NCI-H2081 treated with DMSO at 0.1 percent for 48 hours (cell line): ENCODE measurements at regions not wholly inside any gene's neighbourhood (a gene's known extent, or its start where the extent isn't known, plus 50 kb on each side); places are given as distances from the start of the nearest gene placed in this dataset.
"Not testable (repeated sequence)": the region's sequence is repeated elsewhere in the genome, so short reads cannot be mapped to it uniquely, and the experiment has no call there.

ENCODE experiments used
- DNase-seq: peaks from one replicate; lab custom pipeline; 2025; lab: John Stamatoyannopoulos, UW

DNA sequence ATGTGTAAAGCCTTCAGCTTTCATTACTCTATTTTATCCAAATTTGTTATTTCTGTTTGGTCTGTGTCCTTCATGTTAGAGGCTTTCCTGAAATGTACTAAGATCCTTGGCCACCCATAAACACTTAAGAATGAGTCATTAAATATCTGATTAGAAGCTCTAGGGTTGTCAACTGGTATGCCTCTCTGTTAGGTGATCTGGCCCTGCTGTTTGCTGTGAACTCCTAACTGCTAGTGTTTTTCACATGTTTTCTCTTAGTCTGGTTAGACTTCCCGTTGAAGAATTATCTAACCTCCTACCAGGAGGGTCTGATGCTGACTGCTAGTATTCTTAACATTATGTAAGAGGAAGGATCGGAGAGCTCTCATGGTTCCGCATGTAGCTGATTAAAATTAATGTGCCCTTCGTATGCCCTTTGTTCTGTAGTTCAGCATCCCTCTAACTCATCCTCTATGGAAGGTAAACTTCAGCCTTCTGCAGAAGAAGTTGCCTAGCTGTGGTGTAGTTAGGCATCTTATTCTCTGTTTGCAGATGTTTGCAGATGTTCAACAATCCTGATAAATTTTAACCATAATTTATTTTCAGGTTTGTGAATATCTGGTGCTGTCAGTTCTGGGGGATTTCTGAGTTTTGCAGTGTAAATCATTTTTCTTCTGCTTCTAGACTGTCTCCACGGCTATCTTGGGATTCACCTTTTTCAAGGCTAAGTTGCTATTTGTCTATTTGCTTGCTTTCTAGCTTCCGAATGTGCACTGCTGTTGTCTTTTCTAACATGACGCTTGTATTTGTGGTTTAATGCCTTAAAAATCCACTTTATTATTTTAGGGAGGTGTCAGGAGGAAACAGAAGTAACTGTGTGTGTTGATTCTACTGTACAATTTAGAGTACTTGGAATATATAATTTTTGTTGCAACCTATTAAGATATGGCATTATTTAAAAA is 207.2 kb upstream of the SPRY2 start:
- no peak for DNase-seq

DNA sequence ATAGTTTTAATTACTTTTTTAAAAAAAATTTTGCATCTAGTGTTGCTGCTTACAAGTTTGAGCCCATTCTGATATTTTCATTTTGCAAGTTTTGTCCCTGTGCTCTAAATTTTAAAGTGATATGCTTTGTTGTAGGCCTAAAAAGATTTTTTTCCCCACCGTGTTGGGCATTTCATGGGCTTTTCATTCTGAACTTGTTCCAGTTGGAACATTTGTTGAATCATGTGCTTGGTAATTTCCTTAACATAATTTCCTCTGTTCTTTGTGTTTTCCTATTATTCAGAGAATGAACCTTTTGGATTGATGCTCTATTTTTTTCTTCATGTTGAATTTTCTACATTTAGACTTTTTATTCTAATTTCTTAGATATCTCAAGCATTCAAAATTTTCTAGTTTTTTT is 206.4 kb upstream of the SPRY2 start:
- DNase-seq, result no peak

DNA sequence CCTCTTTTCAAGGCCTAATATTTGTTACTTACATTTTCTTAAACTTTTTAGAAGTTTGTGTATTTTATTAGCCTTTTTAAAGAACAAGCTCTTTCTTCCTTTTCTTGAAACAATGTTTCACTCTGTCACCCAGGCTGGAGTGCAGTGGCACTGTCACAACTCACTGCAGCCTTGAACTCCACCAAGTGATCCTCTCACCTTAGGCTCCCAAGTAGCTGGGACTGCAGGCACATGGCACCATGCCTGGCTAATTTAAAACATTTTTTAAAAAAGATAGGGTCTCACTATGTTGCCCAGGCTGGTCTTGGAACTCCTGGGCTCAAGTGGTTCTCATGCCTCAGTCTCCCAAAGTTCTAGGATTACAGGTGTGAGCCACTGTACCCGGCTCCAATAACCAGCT is 192.2 kb upstream of the SPRY2 start:
- no peak for DNase-seq

DNA sequence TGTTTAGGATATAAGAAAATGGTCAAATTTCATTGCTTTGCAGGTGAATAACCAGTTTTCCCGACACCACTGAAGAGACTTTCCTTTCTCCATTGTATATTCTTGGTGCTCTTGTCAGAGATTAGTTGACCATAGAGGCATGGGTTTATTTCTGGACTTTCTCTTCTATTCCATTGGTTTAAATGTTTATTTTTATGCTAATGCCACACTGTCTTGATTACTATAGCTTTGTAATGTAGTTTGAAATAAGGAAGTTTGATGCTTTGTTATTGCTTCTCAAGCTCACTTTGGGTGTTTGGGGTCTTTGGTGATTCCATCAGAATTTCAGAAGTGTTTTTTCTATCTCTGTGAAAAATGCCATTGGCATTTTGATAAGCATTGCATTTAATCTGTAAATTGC is 190.0 kb upstream of the SPRY2 start:
- DNase-seq, result no peak

DNA sequence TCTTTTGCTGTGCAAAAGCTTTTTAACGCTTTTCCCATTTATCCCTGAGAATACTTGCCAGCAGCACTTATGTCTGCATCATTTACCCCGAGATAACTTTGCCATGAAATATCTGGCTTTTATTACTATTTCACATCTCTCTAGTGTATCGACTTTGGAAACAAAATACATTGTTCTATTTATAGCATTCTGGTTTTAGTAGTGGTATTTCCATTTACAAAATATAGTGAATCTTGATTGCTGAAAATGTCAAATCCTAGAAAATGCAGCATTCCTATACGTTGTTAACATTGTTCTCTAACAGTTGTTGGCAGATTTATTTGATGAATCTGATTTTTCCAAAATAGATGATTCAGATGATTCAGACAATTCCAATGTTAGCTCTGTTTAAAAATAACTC is 189.3 kb upstream of the SPRY2 start:
- no peak for DNase-seq

DNA sequence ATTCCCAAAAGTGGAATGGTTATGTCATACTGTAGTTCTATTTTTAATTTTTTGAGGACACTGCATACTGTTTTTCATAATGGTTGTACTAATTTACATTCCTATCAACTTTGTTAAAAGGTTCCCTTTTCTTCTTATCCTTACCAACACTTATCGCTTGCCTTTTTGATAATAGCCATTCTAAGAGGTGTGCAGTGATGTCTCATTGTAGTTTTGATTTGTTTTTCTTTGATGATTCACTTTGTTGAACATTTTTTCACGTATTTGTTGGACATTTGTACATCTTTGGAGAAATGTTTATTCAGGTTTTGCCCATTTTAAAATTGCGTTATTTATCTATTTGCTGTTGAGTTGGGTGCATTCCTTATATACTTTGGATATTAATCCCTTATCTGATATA is 188.8 kb upstream of the SPRY2 start:
- DNase-seq, result no peak

DNA sequence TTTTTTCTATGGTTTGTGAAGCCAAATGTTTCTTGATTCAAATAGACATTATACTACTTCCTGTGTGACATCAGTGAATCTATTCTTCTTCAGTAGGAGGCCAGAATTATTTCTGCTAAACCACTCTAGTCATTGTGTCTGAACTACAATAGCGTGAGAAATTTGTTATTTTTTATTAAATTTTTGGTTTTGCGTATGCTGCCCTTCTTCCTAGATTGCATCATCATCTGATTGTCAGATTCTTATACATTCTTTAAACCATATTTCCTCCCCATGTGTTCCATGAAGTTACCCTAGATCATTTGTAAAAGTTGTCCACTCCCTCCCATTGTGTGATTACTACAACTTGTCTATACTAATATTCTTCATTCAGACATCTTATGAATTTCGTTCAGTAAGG is 187.8 kb upstream of the SPRY2 start:
- no peak for DNase-seq

DNA sequence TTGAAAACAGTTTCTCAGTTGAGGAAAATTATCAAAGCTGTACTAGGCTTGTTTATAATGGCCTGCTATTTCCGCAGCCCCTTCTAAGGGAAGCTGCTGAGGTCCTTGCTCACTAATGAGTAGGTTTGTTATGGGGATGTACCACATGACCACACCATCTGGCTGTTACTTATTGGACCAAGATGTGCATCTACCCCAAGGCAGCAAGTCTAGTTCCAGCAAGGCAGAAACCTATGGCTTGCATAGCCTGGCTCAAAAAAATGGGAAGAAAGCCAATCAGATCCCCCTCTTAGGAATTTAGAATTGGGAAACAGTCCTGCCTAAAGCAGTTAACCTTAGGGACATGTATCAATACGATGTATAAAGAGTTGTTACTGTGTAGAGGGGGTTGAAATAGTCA is 186.5 kb upstream of the SPRY2 start:
- no peak for DNase-seq

DNA sequence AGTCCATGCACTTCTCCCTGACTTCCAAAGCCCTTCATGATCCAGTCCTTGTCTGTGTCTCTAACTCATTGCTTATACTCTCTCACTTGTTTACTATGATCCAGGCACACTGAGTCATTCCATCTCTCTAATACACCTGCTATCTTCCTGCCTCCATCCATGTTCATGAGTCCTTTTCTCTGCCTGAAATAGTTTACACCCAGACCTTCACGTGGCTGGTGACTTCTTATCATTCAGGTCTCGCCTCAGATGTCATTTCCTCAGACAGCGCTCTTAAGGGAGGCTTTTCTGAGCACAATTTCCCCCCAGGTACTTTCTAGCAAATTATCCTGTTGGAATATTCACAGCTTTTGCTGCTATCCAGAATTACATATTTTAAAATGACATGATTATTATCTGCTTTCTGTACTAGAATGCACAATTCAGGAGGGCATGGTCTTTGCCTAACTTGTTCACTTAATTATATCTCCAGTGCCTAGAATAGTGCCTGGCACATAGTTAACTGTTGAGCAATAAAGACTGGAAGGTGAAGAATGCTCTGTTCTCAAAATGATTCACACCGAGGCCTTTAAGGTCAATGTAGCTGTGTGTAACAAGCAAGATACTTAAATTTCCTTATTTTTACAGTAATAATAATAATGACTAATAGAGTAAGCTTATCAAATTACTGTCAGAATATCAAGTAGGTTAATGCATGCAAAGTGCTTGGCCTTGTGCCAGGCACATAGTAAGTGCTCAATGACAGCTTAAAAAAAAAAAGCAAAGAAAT is 183.7 kb upstream of the SPRY2 start:
- no peak for DNase-seq

DNA sequence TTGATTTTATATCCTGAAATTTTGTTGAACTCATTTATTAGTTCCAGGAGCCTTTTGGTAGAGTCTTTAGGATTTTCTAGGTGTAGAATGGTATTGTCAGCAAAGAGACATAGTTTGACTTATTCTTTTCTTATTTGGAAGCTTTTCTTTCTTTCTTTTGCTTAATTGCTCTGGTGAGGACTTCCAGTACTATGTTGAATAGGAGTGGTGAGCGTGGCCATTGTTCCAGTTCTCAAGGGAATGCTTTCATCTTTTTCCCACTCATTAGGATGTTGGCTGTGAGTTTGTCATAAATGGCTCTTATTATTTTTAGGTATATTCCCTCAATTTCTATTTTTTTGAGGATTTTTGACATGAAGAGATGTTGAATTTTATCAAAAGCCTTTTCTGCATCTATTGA is 182.2 kb upstream of the SPRY2 start:
- DNase-seq, result no peak

DNA sequence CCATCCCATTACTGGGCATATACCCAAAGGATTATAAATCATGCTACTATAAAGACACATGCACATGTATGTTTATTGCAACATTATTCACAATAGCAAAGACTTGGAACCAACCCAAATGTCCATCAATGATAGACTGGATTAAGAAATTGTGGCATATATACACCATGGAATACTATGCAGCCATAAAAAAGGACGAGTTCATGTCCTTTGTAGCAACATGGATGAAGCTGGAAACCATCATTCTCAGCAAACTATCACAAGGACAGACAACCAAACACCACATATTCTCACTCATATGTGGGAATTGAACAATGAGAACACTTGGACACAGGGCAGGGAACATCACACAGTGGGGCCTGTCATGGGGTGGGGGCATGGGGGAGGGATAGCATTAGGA is 181.5 kb upstream of the SPRY2 start:
- not testable (repeated sequence) for DNase-seq

DNA sequence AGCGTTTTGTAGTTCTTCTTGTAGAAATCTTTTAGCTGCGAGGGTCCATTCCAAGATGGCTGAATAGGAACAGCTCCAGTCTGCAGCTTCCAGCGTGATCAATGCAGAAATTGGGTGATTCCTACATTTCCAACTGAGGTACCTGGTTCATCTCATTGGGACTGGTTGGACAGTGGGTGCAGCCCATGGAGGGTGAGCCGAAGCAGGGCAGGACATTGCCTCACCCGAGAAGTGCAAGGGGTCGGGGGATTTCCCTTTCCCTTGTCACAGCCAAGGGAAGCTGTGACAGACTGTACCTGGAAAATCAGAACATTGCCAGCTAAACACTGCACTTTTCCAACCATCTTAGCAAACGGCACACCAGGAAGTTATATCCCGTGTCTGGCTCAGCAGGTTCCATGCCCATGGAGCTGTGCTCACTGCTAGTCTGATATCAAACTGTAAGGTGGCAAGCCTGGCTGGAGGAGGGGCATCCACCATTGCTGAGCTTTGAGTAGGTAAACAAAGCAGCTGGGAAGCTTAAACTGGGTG is 176.0 kb upstream of the SPRY2 start:
- no peak for DNase-seq

DNA sequence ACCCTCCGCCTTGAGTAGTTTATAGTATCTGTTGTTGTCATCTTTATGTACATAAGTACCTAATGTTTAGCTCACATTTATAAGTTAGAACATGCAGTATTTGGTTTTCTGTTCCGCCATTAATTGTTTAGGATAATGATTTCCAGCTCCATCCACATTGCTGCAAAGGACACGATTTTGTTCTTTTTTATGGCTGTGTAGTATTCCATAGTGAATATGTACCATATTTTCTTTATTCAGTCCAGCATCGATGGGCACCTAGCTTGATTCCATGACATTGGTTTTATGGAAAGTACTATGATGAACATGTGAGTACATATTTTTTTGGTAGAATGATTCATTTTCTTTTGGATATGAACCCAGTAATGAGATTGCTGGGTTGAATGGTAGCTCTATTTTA is 174.4 kb upstream of the SPRY2 start:
- no peak for DNase-seq

DNA sequence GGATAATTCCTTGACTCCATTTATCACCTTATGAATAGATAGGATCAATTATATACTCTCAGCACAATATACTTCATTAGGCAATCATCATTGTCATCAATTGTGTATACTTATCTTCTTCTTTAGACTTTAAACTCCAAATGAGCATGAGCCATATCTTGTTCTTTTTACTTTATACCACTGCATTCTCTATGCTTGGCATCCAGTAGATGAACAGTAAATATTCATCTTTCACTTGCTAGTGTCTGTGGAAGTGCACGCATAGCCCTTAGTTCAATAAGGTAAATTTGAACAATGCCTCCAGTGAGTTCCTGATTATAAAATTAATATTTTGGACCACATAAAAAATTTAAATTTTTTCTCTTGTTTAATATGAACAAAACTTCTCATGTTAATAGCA is 172.3 kb upstream of the SPRY2 start:
- DNase-seq, result no peak

DNA sequence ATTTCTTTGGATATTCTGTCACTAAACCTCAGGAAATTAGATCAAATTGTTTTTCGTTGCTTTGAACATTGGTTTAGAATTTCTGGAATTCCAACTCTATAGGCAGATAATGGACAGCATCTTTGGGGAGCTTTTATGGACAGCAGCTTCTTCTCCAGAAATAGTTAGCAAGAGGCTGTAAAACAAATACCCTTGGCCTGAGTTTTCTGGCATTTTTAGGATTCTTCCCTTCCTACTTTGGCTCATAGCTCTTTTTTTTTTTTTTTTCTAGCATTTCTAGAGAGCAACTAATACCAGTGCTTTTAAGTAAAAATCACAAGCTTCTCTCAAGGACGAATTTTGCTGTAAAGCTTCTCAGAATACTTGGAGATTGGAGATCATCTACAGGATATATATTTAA is 169.8 kb upstream of the SPRY2 start:
- no peak for DNase-seq

DNA sequence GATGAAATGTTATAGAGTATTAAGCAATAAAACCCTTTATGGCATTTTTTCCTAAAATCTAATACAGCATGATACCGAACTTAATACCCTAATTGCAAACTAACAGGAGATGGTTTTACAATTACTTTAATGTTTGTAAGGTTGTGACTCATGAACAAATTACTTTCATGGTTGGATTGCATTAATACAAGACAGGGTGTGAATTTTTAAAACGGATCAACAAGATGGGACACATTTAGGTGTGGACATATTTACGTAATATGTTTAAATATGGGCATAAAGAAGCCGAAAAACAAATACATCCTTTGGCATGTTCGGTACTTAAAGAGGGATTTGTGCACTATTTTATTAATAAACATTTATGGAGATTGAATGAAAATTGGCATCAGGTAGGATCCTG is 168.3 kb upstream of the SPRY2 start:
- DNase-seq, result no peak

DNA sequence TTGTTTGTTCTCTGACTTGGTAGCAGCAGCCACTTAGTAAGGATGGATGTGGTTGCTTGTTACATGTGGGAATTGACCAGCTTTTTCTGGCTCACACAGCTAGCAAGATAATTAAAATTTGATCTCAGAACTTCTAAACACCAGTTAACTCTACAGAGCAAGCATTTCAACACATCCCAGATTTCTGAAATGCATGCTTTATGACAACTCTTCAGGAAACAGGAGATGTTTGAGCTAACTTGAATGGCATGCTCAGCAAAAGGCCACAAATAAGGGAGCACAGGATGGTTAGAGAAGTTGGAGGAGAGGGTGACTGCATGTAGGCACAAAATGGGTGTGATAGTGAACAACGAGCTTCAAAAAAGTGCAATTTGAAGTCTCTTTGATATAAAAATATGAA is 167.1 kb upstream of the SPRY2 start:
- DNase-seq, result no peak

DNA sequence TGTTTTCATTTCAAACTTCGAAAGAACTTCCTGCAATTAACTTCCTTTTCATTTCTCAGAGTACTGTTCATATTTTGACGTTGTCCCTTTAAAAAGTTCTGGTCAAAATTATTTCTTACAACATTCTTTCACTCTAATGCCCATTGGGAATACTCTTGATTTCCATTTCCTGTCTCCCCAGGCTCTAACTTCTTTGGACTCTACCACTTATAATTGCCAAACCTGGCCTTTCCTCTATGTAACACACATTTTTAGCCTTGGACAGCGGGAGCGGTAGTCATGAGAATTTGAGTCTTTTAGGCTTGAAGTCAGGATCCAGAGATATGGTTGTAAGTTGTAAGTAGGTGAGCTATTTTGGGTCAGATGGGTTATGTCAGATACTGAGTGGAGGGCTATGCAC is 163.5 kb upstream of the SPRY2 start:
- no peak for DNase-seq

DNA sequence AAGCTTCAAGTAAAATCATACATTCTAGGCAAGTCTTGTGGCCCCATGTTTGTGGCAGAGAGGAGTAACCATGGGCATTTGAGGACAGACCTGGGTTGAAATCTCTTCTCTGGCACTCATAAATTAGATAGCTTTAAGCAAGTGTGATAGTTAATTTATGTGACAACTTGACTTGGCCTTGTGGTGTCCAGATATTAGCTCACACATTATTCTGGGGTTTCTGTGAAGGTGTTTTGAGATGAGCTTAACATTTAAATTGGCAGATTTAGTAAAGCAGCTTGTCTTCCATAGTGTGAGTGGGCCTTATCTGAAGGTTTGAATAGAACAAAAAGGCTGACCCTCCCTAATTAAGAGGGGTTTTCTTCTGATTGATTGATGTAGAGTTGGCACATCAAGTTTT is 161.4 kb upstream of the SPRY2 start:
- no peak for DNase-seq

DNA sequence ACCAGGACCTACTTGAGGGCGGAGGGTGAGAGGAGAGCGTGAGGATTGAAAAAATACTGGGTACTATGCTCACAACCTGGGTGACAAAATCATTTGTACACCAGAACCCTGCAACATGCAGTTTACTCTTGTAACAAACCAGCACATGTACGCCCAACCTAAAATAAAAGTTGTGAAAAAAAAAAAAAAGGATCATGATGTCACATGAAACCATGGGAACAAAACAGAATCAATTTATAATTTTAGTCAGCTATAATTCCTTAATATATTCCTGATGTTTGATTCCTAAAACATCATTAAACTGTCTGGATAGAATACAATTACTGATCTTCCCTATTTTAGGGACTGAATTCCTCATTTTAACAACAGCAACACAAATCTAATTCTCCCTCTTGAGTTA is 160.6 kb upstream of the SPRY2 start:
- no peak for DNase-seq

DNA sequence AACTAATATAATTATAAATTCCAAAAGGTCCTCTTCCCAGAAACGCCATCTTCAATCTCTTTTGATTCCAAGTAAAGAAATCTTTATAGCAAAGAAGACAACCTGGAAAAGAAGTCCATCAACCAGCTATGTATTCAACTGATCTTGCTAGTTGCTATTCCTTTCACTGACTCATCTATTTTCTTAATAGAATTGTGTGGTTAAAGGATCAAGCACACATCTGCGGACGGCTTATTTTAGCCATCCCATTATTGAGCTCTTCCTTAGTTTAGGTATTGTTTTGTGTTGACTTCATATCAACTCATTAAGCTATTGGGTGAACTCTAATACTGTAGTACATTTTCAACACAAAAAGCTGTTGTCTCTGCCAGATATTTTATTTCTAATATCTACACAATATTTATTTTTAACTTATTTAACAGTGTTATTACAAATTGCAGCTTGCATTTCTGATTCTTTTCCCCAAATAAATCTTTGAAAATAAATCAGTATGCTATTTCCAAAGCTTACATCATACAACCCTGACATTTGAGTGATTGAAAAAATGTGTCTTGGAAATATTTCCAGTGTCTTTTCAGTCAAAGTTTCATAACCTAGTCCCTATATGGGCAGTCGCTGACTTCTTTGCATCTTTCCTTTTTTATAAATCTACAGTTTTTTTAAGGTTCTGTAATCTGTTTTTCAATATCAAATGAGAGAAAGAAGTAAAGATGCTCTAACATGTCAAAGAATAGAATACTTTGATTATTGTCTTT is 158.8 kb upstream of the SPRY2 start:
- no peak for DNase-seq

DNA sequence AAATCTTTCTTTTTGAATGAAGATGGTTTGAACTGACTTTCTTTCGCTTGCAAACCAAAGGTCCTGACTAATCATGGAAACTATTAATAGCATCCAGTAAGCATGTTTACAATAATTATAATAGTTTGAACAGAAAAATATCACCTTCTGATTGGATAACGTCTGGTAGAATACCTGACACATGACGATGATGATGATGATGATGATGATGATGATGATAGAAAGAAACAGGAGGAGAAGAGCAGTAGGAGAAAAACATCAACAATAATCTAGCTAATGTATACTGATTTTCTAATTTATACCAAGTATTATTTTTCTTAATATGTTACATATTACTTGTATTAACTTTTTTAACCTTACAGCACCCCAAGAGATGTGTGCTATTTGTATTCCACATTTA is 157.5 kb upstream of the SPRY2 start:
- DNase-seq, result no peak

DNA sequence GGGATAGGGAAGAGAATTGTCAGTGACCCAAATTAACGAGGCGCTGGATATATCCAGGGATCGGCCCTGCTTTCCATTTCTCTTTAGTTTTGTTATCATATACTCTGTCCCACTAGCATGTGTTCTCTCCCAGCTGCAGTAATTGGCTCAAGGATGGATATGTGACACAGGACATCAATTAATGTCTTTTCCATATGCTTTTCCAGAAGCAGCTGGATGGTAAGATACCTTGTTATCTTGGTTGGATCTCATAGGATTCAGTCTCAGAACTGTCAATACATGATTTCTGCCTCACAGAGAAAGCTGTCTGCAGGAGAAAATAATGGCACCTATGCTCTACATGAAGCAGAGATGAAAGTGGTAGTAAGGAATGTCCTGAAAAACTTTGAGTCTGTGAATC is 157.1 kb upstream of the SPRY2 start:
- no peak for DNase-seq
